GM19438 (cell line): ENCODE measurements at regions not wholly inside any gene's neighbourhood (a gene's known extent, or its start where the extent isn't known, plus 50 kb on each side); places are given as distances from the start of the nearest gene placed in this dataset.
"Not testable (repeated sequence)": the region's sequence is repeated elsewhere in the genome, so short reads cannot be mapped to it uniquely, and the experiment has no call there.

ENCODE experiments used
- ATAC-seq: cut with Tn5 transposase; IDR thresholded peaks from one replicate; pipeline ENCODE4 v1.9.1; 2021; ENCODE audit warnings: low read depth; ENCODE audit not compliant: unreplicated experiment

- no peak for ATAC-seq
These were observed 476.3 kb downstream of the PCNX1 start for GRCh38 chr14:71383510-71383909.

GRCh38 chr14:71384007-71384845, 477.0 kb downstream of the PCNX1 start:
- no peak for ATAC-seq

- ATAC-seq, result no peak
These were observed 480.5 kb downstream of the PCNX1 start for GRCh38 chr14:71387753-71388152.

GRCh38 chr14:71388336-71388735, 481.1 kb downstream of the PCNX1 start:
- no peak for ATAC-seq

GRCh38 chr14:71388862-71389261, 481.6 kb downstream of the PCNX1 start:
- ATAC-seq, result no peak

- no peak for ATAC-seq
These were observed 487.1 kb downstream of the PCNX1 start for GRCh38 chr14:71394386-71394785.

- ATAC-seq, result no peak
These were observed 487.9 kb downstream of the PCNX1 start for GRCh38 chr14:71395151-71395604.

GRCh38 chr14:71395636-71396035, 488.4 kb downstream of the PCNX1 start:
- ATAC-seq, result no peak

- ATAC-seq, result no peak
These were observed 488.9 kb downstream of the PCNX1 start for GRCh38 chr14:71396050-71396677.

- ATAC-seq, result no peak
These were observed 490.1 kb downstream of the PCNX1 start for GRCh38 chr14:71397371-71397770.

GRCh38 chr14:71398450-71398849, 491.2 kb downstream of the PCNX1 start:
- no peak for ATAC-seq

- peak; percentile 71 for ATAC-seq
These were observed 491.8 kb downstream of the PCNX1 start for GRCh38 chr14:71399057-71399487.

- ATAC-seq, result no peak
These were observed 493.6 kb downstream of the PCNX1 start for GRCh38 chr14:71400871-71401321.

- ATAC-seq, result not testable (repeated sequence)
These were observed 495.2 kb downstream of the PCNX1 start for GRCh38 chr14:71402415-71402814.

- ATAC-seq, result no peak
These were observed 496.4 kb downstream of the PCNX1 start for GRCh38 chr14:71403656-71404055.

GRCh38 chr14:71405676-71406075, 498.4 kb downstream of the PCNX1 start:
- no peak for ATAC-seq

- ATAC-seq, result no peak
These were observed 501.2 kb downstream of the PCNX1 start for GRCh38 chr14:71408362-71409030.

- ATAC-seq, result no peak
These were observed 503.5 kb downstream of the PCNX1 start for GRCh38 chr14:71410578-71411284.

- no peak for ATAC-seq
These were observed 504.0 kb downstream of the PCNX1 start for GRCh38 chr14:71411285-71411595.

- no peak for ATAC-seq
These were observed 504.5 kb downstream of the PCNX1 start for GRCh38 chr14:71411738-71412137.
